Neuronal stem cell (in vitro differentiated cells): ENCODE measurements at regions not wholly inside any gene's neighbourhood (a gene's known extent, or its start where the extent isn't known, plus 50 kb on each side); places are given as distances from the start of the nearest gene placed in this dataset.

ENCODE experiments used
- DNase-seq: peaks from one replicate; pipeline ENCODE4 v3.0.0-alpha.2; 2013; ENCODE audit warnings: low spot score
- H2AFZ ChIP-seq: one replicate; pipeline ENCODE4 v1.6.1; 2013; ENCODE audit warnings: mild to moderate bottlenecking, low read length, inconsistent platforms
- H2AK5ac ChIP-seq: 2 replicates; pipeline ENCODE4 v1.6.1; 2013; ENCODE audit warnings: low read depth, mild to moderate bottlenecking, inconsistent platforms, low read length, moderate library complexity, mixed read lengths
- H2BK120ac ChIP-seq: 2 replicates; pipeline ENCODE4 v1.6.1; 2013; ENCODE audit warnings: low read depth, mild to moderate bottlenecking, inconsistent platforms, low read length, moderate library complexity, mixed read lengths
- H2BK12ac ChIP-seq: one replicate; pipeline ENCODE4 v1.6.1; 2013; ENCODE audit warnings: low read length, inconsistent platforms
- H2BK15ac ChIP-seq: 2 replicates; pipeline ENCODE4 v1.6.1; 2013; ENCODE audit warnings: mild to moderate bottlenecking, low read length, inconsistent platforms, mixed read lengths
- H2BK5ac ChIP-seq: one replicate; pipeline ENCODE4 v1.6.1; 2013; ENCODE audit warnings: inconsistent platforms, mild to moderate bottlenecking, low read length, moderate library complexity
- H3K14ac ChIP-seq: one replicate; pipeline ENCODE4 v1.6.1; 2013; ENCODE audit warnings: low read length, inconsistent platforms
- H3K18ac ChIP-seq: 2 replicates; pipeline ENCODE4 v1.6.1; 2013; ENCODE audit warnings: low read length, inconsistent platforms
- H3K23ac ChIP-seq: 2 replicates; pipeline ENCODE4 v1.6.1; 2013; ENCODE audit warnings: low read depth, mild to moderate bottlenecking, mixed read lengths, low read length, inconsistent platforms; ENCODE audit not compliant: poor library complexity
- H3K27ac ChIP-seq: replicated peaks from 3 replicates; pipeline ENCODE4 v1.5.1; 2013; ENCODE audit warnings: low read length, inconsistent platforms
- H3K27me3 ChIP-seq, 3 experiments: 2 replicates each; pipeline ENCODE4 v1.6.1; 2013; ENCODE audit warnings: low read length in 3 of 3, mild to moderate bottlenecking in 2 of 3, inconsistent platforms in 1 of 3, low read depth in 1 of 3, mixed read lengths in 1 of 3, moderate library complexity in 1 of 3; ENCODE audit not compliant: control insufficient read depth in 3 of 3, insufficient read depth in 3 of 3
- H3K36me3 ChIP-seq, 2 donors: replicated peaks in 1 of 2; 2 replicates each; pipeline ENCODE4 v1.6.1; 2013; ENCODE audit warnings: low read length in 2 of 2; ENCODE audit not compliant: control insufficient read depth in 2 of 2, insufficient read depth in 2 of 2
- H3K4ac ChIP-seq: 2 replicates; pipeline ENCODE4 v1.6.1; 2013; ENCODE audit warnings: inconsistent platforms, mild to moderate bottlenecking, low read length, moderate library complexity
- H3K4me1 ChIP-seq, 2 donors: 1 replicate in 1 of 2; 2 replicates in 1 of 2; pipeline ENCODE4 v1.6.1; 2013; ENCODE audit warnings: low read length in 2 of 2, low read depth in 1 of 2; ENCODE audit not compliant: control insufficient read depth in 2 of 2, insufficient read depth in 1 of 2
- H3K4me2 ChIP-seq: one replicate; pipeline ENCODE4 v1.6.1; 2013; ENCODE audit warnings: mild to moderate bottlenecking, low read length, inconsistent platforms; ENCODE audit not compliant: insufficient read depth, poor library complexity, severe bottlenecking
- H3K4me3 ChIP-seq, 2 donors: 2 replicates each; pipeline ENCODE4 v1.5.1; 2013; ENCODE audit warnings: low read length in 2 of 2, mild to moderate bottlenecking in 2 of 2, inconsistent platforms in 1 of 2, moderate library complexity in 1 of 2
- H3K79me1 ChIP-seq: one replicate; pipeline ENCODE4 v1.6.1; 2013; ENCODE audit warnings: low read depth, mild to moderate bottlenecking, inconsistent platforms, low read length, moderate library complexity
- H3K9ac ChIP-seq: one replicate; pipeline ENCODE4 v1.6.1; 2013; ENCODE audit warnings: mild to moderate bottlenecking, low read depth, low read length, inconsistent platforms; ENCODE audit not compliant: poor library complexity
- H3K9me3 ChIP-seq, 2 donors: replicated peaks in 1 of 2; 2 replicates each; pipeline versions ENCODE3 to v1.6.1; 2013; ENCODE audit warnings: low read length in 2 of 2, mild to moderate bottlenecking in 2 of 2, inconsistent platforms in 1 of 2, low read depth in 1 of 2, mixed read lengths in 1 of 2, moderate library complexity in 1 of 2; ENCODE audit not compliant: control insufficient read depth in 2 of 2, insufficient read depth in 1 of 2
- H4K8ac ChIP-seq: one replicate; pipeline ENCODE4 v1.6.1; 2013; ENCODE audit warnings: low read depth, mild to moderate bottlenecking, inconsistent platforms, low read length, moderate library complexity
- H4K91ac ChIP-seq: one replicate; pipeline ENCODE4 v1.6.1; 2013; ENCODE audit warnings: low read length, low read depth, mild to moderate bottlenecking, inconsistent platforms; ENCODE audit not compliant: poor library complexity
- WGBS, 2 donors: extraction: QIAGEN DNeasy Blood & Tissue Kit; methylation state at CpG; one replicate each; pipeline ENCODE4 v1.1.7; 2013; ENCODE audit warnings: missing lambda C conversion rate in 2 of 2, mixed read lengths in 1 of 2; ENCODE audit not compliant: insufficient read length in 2 of 2, insufficient replicate concordance in 1 of 2; ENCODE audit errors: extremely low coverage in 2 of 2; 5-methylcytosine and 5-hydroxymethylcytosine counted together

DNA sequence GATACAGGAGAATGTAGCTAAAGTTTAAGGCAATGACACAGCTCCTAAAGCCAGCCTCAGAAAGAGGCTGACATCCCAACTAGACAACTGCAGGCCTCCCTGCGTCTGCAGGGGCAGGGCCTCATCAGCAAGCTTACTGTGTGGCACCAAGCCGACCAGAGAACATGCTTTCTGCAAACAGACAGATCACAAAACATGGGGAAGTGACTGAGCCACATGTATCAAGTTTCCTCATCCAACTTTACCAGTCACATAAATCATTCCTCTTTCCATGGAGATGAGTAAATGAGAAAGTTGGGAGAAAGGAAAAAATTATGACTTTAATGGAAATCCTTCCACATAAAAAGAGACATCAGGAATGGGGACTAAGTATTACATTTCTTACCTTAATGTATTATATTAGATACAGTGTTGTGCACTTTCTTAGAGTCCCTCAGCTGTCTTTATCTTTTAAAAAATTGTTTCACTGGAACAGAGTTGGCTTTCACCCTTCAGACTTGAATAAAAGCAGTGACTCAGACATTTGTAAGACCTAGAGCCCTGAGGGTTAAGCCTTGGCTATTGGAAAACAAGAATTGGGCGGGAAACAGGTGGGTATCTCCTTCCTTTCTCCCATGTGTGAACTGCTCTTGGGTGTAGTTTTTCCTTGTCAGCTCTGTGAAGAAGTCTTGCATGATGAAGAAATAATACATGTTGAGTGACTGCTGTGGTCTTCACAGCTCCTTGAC, 305.7 kb upstream of the SNX7 start:
- Histone ChIP-seq H3K14ac (no peak overlapping the region), H3K27me3 (no peaks in the 10 kb centered on the region), H3K9ac (no peak overlapping the region), H3K4me2 (no peak overlapping the region), H3K79me1 (no peaks in the 10 kb centered on the region), H2BK5ac (no peak overlapping the region), H4K91ac (no peak overlapping the region), H3K4ac (no peak overlapping the region), H2BK120ac (no peak overlapping the region), H2BK15ac (no peak overlapping the region), H3K4me1 (peaks cover 0 to 2% of the 10 kb centered on the region in 2 donors), H3K18ac (no peak overlapping the region), H3K4me3 (no peak overlapping the region), H4K8ac (no peak overlapping the region), H2AFZ (peak overlapping the region; percentile 1), H3K27ac (no peak overlapping the region), H2AK5ac (no peak overlapping the region), H3K9me3 (no peaks in the 10 kb centered on the region), H3K23ac (no peak overlapping the region), H2BK12ac (no peak overlapping the region), H3K36me3 (no peaks in the 10 kb centered on the region)
- DNase-seq, result no peak
- no CpG with 5 or more reads among the region's 3 CpGs for WGBS, 2 donors

DNA sequence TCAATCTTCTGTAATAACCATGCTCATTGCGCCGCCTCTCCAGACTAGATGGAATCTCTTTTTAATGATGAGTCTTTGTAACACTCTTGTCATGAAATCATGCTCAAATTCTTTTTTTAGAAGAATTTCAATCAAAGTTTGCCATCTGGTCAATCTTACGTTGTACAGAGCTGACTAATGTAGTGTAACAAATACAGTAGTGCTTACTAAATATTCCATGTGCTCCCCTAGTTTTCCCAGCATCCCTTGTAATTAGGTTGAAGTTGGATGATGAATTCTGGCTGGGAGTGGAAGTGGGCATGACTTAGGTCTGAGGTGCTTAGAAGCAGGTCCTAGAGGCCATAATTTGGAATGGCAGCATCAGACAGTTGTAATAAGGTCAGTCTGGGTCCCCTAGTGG, 309.1 kb upstream of the SNX7 start:
- Histone ChIP-seq H3K18ac (no peak overlapping the region), H3K14ac (no peak overlapping the region), H3K79me1 (no peaks in the 10 kb centered on the region), H3K36me3 (no peaks in the 10 kb centered on the region), H3K4me3 (no peak overlapping the region), H2BK120ac (no peak overlapping the region), H2AK5ac (no peak overlapping the region), H4K8ac (no peak overlapping the region), H4K91ac (no peak overlapping the region), H3K4ac (no peak overlapping the region), H3K23ac (no peak overlapping the region), H2AFZ (no peak overlapping the region), H3K4me1 (peaks cover 0 to 2% of the 10 kb centered on the region in 2 donors), H2BK15ac (no peak overlapping the region), H3K27me3 (no peaks in the 10 kb centered on the region), H3K4me2 (no peak overlapping the region), H3K9me3 (no peaks in the 10 kb centered on the region), H2BK12ac (no peak overlapping the region), H3K27ac (no peak overlapping the region), H3K9ac (no peak overlapping the region), H2BK5ac (no peak overlapping the region)
- no CpG with 5 or more reads among the region's 3 CpGs for WGBS, 2 donors
- DNase-seq, result no peak

DNA sequence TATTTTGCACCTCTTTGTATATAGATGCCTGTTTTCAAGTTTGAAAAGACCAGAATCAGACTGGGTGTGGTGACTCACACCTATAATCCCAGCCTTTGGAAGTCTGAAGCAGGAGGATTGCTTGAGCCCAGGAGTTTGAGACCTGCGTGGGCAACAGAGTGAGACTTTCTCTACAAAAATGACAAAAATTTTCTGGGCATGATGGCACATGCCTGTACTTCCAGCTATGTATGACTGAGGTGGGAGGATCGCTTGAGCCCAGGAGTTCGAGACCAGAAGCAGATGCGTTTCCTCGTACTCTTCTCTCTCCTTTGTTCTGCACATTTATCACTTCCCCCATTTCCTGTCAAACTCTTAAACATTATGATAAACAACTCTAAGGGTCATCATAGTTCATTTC, 310.0 kb upstream of the SNX7 start:
- Histone ChIP-seq H2BK15ac (no peak overlapping the region), H3K14ac (no peak overlapping the region), H3K27me3 (no peaks in the 10 kb centered on the region), H3K4me3 (no peak overlapping the region), H3K18ac (no peak overlapping the region), H2AFZ (no peak overlapping the region), H2BK120ac (no peak overlapping the region), H4K8ac (no peak overlapping the region), H3K4me2 (no peak overlapping the region), H3K79me1 (no peaks in the 10 kb centered on the region), H3K36me3 (no peaks in the 10 kb centered on the region), H3K9ac (no peak overlapping the region), H3K27ac (no peak overlapping the region), H3K4ac (no peak overlapping the region), H3K23ac (no peak overlapping the region), H3K4me1 (peaks cover 0 to 2% of the 10 kb centered on the region in 2 donors), H2BK5ac (no peak overlapping the region), H4K91ac (no peak overlapping the region), H2BK12ac (no peak overlapping the region), H2AK5ac (no peak overlapping the region), H3K9me3 (no peaks in the 10 kb centered on the region)
- no CpG with 5 or more reads among the region's 5 CpGs for WGBS, 2 donors
- DNase-seq, result no peak

DNA sequence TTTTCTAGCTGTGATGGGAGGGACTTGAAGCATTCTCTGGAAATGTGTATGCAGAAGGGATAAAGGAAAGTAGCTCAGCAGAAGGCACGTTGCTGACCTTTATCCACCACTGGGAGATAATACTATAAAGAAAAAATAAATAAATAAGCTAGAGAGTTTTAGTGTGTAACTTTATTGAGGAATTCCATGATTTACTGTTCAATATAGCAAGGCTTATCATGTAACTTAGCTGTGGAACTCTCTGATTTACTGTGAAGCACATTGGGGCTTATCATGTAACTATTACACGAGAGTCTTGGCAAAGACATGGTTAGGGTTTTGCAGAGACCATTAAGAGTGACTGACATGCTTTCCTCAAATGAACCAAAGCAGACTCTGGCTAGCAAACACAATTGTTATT, 316.1 kb upstream of the SNX7 start:
- Histone ChIP-seq H3K27me3 (no peaks in the 10 kb centered on the region), H3K14ac (no peak overlapping the region), H2BK120ac (no peak overlapping the region), H3K9ac (no peak overlapping the region), H2BK5ac (no peak overlapping the region), H3K4me1 (peaks cover 4 to 16% of the 10 kb centered on the region in 2 donors), H4K8ac (no peak overlapping the region), H3K36me3 (no peaks in the 10 kb centered on the region), H3K27ac (no peak overlapping the region), H2BK12ac (no peak overlapping the region), H3K18ac (no peak overlapping the region), H2AK5ac (no peak overlapping the region), H3K23ac (no peak overlapping the region), H3K4me2 (no peak overlapping the region), H3K9me3 (no peaks in the 10 kb centered on the region), H4K91ac (no peak overlapping the region), H3K4me3 (no peak overlapping the region), H2BK15ac (no peak overlapping the region), H3K79me1 (no peaks in the 10 kb centered on the region), H2AFZ (peak overlapping the region; percentile 25), H3K4ac (no peak overlapping the region)
- no peak for DNase-seq
- WGBS, 2 donors, result no CpG with 5 or more reads among the region's 2 CpGs
